Panc1 (cell line): ENCODE measurements at regions not wholly inside any gene's neighbourhood (a gene's known extent, or its start where the extent isn't known, plus 50 kb on each side); places are given as distances from the start of the nearest gene placed in this dataset.

Experiments
- POLR2AphosphoS5 ChIP-seq: IDR thresholded peaks from 2 replicates; pipeline ENCODE4 v1.6.1; 2012; ENCODE audit warnings: mild to moderate bottlenecking, low read depth, low read length, moderate library complexity
- REST ChIP-seq, 2 experiments: IDR thresholded peaks; 2 replicates each; pipeline ENCODE4 v1.6.1; 2011 to 2012; ENCODE audit warnings: low read depth in 2 of 2, control low read depth in 1 of 2, low read length in 1 of 2, mild to moderate bottlenecking in 1 of 2, moderate library complexity in 1 of 2; ENCODE audit not compliant: insufficient read depth in 1 of 2
- TF ChIP-seq, protein P1 (sequence below): fragments of 450-650 bp; IDR thresholded peaks from 2 replicates; pipeline ENCODE4 v1.5.1; 2017; ENCODE audit warnings: mild to moderate bottlenecking

GRCh38 chr3:153099131-153099530, 62.9 kb upstream of the RAP2B start:
- TF ChIP-seq POLR2AphosphoS5 (no peak), REST (IDR thresholded peaks at IDR 0.05; ENCODE audit: insufficient read depth in 1 of 2, low read depth in 2 of 2, low read length in 1 of 2) (no peak)
- TF ChIP-seq, protein P1, sequence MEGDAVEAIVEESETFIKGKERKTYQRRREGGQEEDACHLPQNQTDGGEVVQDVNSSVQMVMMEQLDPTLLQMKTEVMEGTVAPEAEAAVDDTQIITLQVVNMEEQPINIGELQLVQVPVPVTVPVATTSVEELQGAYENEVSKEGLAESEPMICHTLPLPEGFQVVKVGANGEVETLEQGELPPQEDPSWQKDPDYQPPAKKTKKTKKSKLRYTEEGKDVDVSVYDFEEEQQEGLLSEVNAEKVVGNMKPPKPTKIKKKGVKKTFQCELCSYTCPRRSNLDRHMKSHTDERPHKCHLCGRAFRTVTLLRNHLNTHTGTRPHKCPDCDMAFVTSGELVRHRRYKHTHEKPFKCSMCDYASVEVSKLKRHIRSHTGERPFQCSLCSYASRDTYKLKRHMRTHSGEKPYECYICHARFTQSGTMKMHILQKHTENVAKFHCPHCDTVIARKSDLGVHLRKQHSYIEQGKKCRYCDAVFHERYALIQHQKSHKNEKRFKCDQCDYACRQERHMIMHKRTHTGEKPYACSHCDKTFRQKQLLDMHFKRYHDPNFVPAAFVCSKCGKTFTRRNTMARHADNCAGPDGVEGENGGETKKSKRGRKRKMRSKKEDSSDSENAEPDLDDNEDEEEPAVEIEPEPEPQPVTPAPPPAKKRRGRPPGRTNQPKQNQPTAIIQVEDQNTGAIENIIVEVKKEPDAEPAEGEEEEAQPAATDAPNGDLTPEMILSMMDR = no peak
